ENCODE measurements at regions not wholly inside any gene's neighbourhood (a gene's known extent, or its start where the extent isn't known, plus 50 kb on each side); places are given as distances from the start of the nearest gene placed in this dataset.

DNA sequence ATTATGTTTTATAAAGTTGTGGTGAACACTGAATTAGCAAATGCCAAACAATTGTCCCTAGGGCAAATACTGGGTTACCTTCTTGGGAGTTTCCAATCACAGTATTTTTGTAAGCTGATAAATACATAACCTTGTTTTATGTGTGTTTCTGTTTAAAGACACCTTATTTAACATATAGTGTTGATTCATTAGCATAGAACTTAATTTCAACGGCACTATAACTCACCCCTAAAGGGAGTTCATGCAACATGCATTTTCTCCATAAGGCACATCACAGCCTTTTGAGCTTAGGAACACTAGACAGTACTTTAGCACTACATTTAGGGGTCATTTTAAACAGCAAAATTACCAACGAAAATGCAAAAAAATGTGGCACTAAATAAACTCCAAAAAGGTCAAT lies 74.2 kb upstream of the TYRP1 start:
- in situ Hi-C loops (cut with HindIII; ENCODE audit: low pct_unique_long_range_greater_than_20kb, low sequenced_read_pairs): no loop called here
- no TSS peak for BruUV-seq (replicated peaks)
- H3K4me1 ChIP-seq (ENCODE audit: control insufficient read depth, insufficient read depth, low read length): no peaks in the 10 kb centered on the region
- H3K9me3 ChIP-seq (ENCODE audit: control insufficient read depth, insufficient read depth, low read depth, low read length): no peaks in the 10 kb centered on the region
- H3K27ac ChIP-seq (ENCODE audit: low read length): no peak overlapping the region
- ChIA-PET CTCF (no interaction called here), POLR2A (no interaction called here)
- no peak overlapping the region for H3K4me3 ChIP-seq (ENCODE audit: low read depth in 2 of 2, low read length in 2 of 2)
- TF ChIP-seq TCF7L2 (IDR thresholded peaks at IDR 0.05; ENCODE audit: low read depth, low read length) (no peak), POLR2AphosphoS5 (IDR thresholded peaks at IDR 0.05; ENCODE audit: low read depth, low read length) (no peak), SIN3A (IDR thresholded peaks at IDR 0.05; ENCODE audit: borderline replicate concordance, insufficient read depth, low read depth, low read length) (no peak)
- TF ChIP-seq, protein P1, sequence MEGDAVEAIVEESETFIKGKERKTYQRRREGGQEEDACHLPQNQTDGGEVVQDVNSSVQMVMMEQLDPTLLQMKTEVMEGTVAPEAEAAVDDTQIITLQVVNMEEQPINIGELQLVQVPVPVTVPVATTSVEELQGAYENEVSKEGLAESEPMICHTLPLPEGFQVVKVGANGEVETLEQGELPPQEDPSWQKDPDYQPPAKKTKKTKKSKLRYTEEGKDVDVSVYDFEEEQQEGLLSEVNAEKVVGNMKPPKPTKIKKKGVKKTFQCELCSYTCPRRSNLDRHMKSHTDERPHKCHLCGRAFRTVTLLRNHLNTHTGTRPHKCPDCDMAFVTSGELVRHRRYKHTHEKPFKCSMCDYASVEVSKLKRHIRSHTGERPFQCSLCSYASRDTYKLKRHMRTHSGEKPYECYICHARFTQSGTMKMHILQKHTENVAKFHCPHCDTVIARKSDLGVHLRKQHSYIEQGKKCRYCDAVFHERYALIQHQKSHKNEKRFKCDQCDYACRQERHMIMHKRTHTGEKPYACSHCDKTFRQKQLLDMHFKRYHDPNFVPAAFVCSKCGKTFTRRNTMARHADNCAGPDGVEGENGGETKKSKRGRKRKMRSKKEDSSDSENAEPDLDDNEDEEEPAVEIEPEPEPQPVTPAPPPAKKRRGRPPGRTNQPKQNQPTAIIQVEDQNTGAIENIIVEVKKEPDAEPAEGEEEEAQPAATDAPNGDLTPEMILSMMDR (IDR thresholded peaks at IDR 0.05): no peak
- TF ChIP-seq, protein P2, sequence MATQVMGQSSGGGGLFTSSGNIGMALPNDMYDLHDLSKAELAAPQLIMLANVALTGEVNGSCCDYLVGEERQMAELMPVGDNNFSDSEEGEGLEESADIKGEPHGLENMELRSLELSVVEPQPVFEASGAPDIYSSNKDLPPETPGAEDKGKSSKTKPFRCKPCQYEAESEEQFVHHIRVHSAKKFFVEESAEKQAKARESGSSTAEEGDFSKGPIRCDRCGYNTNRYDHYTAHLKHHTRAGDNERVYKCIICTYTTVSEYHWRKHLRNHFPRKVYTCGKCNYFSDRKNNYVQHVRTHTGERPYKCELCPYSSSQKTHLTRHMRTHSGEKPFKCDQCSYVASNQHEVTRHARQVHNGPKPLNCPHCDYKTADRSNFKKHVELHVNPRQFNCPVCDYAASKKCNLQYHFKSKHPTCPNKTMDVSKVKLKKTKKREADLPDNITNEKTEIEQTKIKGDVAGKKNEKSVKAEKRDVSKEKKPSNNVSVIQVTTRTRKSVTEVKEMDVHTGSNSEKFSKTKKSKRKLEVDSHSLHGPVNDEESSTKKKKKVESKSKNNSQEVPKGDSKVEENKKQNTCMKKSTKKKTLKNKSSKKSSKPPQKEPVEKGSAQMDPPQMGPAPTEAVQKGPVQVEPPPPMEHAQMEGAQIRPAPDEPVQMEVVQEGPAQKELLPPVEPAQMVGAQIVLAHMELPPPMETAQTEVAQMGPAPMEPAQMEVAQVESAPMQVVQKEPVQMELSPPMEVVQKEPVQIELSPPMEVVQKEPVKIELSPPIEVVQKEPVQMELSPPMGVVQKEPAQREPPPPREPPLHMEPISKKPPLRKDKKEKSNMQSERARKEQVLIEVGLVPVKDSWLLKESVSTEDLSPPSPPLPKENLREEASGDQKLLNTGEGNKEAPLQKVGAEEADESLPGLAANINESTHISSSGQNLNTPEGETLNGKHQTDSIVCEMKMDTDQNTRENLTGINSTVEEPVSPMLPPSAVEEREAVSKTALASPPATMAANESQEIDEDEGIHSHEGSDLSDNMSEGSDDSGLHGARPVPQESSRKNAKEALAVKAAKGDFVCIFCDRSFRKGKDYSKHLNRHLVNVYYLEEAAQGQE (IDR thresholded peaks at IDR 0.05; ENCODE audit: insufficient read depth in 1 of 2, low read depth in 2 of 2, low read length in 1 of 2): no peak
- ATAC-seq (no peak), DNase-seq (ENCODE audit: low read depth, low spot score) (no peak)
- intact Hi-C loops (cut with micrococcal nuclease; ENCODE audit: unreplicated experiment): no loop called here
- H3K27me3 ChIP-seq (ENCODE audit: control insufficient read depth, insufficient read depth, low read length): no peaks in the 10 kb centered on the region
- no peaks in the 10 kb centered on the region for H3K36me3 ChIP-seq (ENCODE audit: control insufficient read depth, insufficient read depth, low read length)

DNA sequence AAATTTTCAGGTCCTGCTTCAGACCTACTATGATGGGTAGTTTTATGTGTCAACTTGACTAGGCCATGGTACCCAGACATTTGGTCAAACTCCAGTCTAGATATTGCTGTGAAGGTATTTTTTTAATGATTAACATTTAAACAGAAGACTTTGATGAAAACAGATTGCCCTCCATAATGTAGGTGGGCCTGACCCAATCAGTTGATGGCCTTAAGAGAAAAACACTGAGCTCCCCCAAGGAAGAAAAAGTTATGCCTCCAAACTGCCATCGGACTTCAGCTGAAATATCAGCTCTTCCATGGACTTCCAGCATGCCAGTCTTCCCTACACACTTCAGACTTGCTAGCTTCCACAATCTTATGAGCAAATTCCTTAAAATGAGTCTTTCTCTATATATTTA lies 67.3 kb upstream of the TYRP1 start:
- H3K27ac ChIP-seq (ENCODE audit: low read length): no peak overlapping the region
- intact Hi-C loops (cut with micrococcal nuclease; ENCODE audit: unreplicated experiment) (no loop called here), in situ Hi-C loops (cut with HindIII; ENCODE audit: low pct_unique_long_range_greater_than_20kb, low sequenced_read_pairs) (no loop called here)
- H3K27me3 ChIP-seq (ENCODE audit: control insufficient read depth, insufficient read depth, low read length): no peaks in the 10 kb centered on the region
- no peaks in the 10 kb centered on the region for H3K4me1 ChIP-seq (ENCODE audit: control insufficient read depth, insufficient read depth, low read length)
- H3K36me3 ChIP-seq (ENCODE audit: control insufficient read depth, insufficient read depth, low read length): no peaks in the 10 kb centered on the region
- no peak for ATAC-seq
- CTCF ChIA-PET: no interaction called here
- no peak for TF ChIP-seq SIN3A (IDR thresholded peaks at IDR 0.05; ENCODE audit: borderline replicate concordance, insufficient read depth, low read depth, low read length)
- TF ChIP-seq POLR2AphosphoS5 (IDR thresholded peaks at IDR 0.05; ENCODE audit: low read depth, low read length): no peak
- TF ChIP-seq TCF7L2 (IDR thresholded peaks at IDR 0.05; ENCODE audit: low read depth, low read length): no peak
- TF ChIP-seq, protein P2 (IDR thresholded peaks at IDR 0.05; ENCODE audit: insufficient read depth in 1 of 2, low read depth in 2 of 2, low read length in 1 of 2): no peak
- TF ChIP-seq, protein P1 (IDR thresholded peaks at IDR 0.05): no peak
- H3K9me3 ChIP-seq (ENCODE audit: control insufficient read depth, insufficient read depth, low read depth, low read length): no peaks in the 10 kb centered on the region
- POLR2A ChIA-PET: no interaction called here
- BruUV-seq (replicated peaks): no TSS peak
- DNase-seq (ENCODE audit: low read depth, low spot score): no peak
- no peak overlapping the region for H3K4me3 ChIP-seq (ENCODE audit: low read depth in 2 of 2, low read length in 2 of 2)

Data from Panc1 (cell line).